Naive B cell (primary cell): ENCODE measurements at regions not wholly inside any gene's neighbourhood (a gene's known extent, or its start where the extent isn't known, plus 50 kb on each side); places are given as distances from the start of the nearest gene placed in this dataset.
"Not testable (repeated sequence)": the region's sequence is repeated elsewhere in the genome, so short reads cannot be mapped to it uniquely, and the experiment has no call there.

Source experiments
- ATAC-seq, 2 donors: fragments of 150-1000 bp; cut with Tn5 transposase; 2 replicates each; pipeline ENCODE4 v1.10.0; 2021; ENCODE audit warnings: low read depth in 2 of 2, mild to moderate bottlenecking in 2 of 2, moderate library complexity in 2 of 2
- DNase-seq: peaks from one replicate; pipeline ENCODE4 v3.0.0; 2022
- H3K27ac Mint-ChIP-seq, 6 donors: one replicate each; pipeline ENCODE4 v1.8.0; 2020 to 2022; ENCODE audit warnings: mild to moderate bottlenecking in 6 of 6, mixed read lengths in 6 of 6, moderate library complexity in 5 of 6, inconsistent platforms in 2 of 6
- H3K27me3 Mint-ChIP-seq, 3 donors: one replicate each; pipeline ENCODE4 v1.8.0; 2021 to 2022; ENCODE audit warnings: mixed read lengths in 3 of 3, mild to moderate bottlenecking in 1 of 3
- H3K36me3 Mint-ChIP-seq, 2 donors: one replicate each; pipeline ENCODE4 v1.8.0; 2020 to 2022; ENCODE audit warnings: mixed read lengths in 2 of 2, inconsistent platforms in 1 of 2, mild to moderate bottlenecking in 1 of 2
- H3K4me1 Mint-ChIP-seq, 3 donors: one replicate each; pipeline ENCODE4 v1.8.0; 2020 to 2022; ENCODE audit warnings: mixed read lengths in 3 of 3, inconsistent platforms in 1 of 3, mild to moderate bottlenecking in 1 of 3, moderate library complexity in 1 of 3
- H3K4me3 Mint-ChIP-seq, 8 donors: one replicate each; pipeline ENCODE4 v1.8.0; 2020 to 2022; ENCODE audit warnings: mild to moderate bottlenecking in 8 of 8, mixed read lengths in 8 of 8, moderate library complexity in 8 of 8, inconsistent platforms in 2 of 8
- H3K9me3 Mint-ChIP-seq, 7 donors: one replicate each; pipeline ENCODE4 v1.8.0; 2020 to 2022; ENCODE audit warnings: mixed read lengths in 7 of 7, mild to moderate bottlenecking in 5 of 7, inconsistent platforms in 2 of 7, moderate library complexity in 1 of 7

GRCh38 chr7:68406480-68406879 is 1191.8 kb upstream of the AUTS2 start:
- no peak overlapping the region for H3K4me3 Mint-ChIP-seq
- no peak overlapping the region for H3K27ac Mint-ChIP-seq
- H3K36me3 Mint-ChIP-seq = no peaks in the 10 kb centered on the region
- H3K4me1 Mint-ChIP-seq = no peaks in the 10 kb centered on the region
- no peaks in the 10 kb centered on the region for H3K27me3 Mint-ChIP-seq
- no peak for DNase-seq
- ATAC-seq = no peak
- H3K9me3 Mint-ChIP-seq = peaks cover 0 to 7% (median 3%) of the 10 kb centered on the region in 7 donors

- DNase-seq = no peak
- H3K27ac Mint-ChIP-seq = no peak overlapping the region
- H3K36me3 Mint-ChIP-seq = no peaks in the 10 kb centered on the region
- peaks cover 0 to 7% (median 4%) of the 10 kb centered on the region in 7 donors for H3K9me3 Mint-ChIP-seq
- no peak for ATAC-seq
- H3K4me1 Mint-ChIP-seq = no peaks in the 10 kb centered on the region
- H3K27me3 Mint-ChIP-seq = no peaks in the 10 kb centered on the region
- no peak overlapping the region for H3K4me3 Mint-ChIP-seq
These were observed 1190.8 kb upstream of the AUTS2 start for GRCh38 chr7:68407460-68407859.

GRCh38 chr7:68408873-68409272 is 1189.4 kb upstream of the AUTS2 start:
- Mint-ChIP-seq H3K36me3 (no peaks in the 10 kb centered on the region), H3K9me3 (peaks cover 0 to 7% (median 4%) of the 10 kb centered on the region in 7 donors), H3K4me3 (no peak overlapping the region), H3K27me3 (no peaks in the 10 kb centered on the region), H3K4me1 (no peaks in the 10 kb centered on the region), H3K27ac (no peak overlapping the region)
- DNase-seq = no peak
- no peak for ATAC-seq

DNA sequence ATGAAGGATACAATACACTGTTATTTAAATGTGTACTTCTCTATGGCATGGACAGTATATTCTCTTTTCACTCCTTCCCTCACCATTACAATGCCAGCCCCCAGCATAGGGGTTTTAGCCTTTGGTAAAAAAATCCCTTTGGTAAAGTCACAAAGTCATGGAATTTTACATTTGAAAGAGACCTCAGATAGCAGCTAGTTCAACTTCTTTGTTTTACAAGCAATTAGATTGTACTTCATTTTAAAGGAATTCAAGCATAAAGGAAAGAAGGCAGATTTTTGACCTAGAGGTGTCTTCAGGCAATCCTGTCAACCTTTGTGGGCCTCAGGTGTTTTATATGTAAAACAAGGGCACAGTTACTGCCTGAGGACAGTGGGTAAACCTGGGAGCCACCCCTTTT is 1188.4 kb upstream of the AUTS2 start:
- no peak for ATAC-seq
- Mint-ChIP-seq H3K27ac (no peak overlapping the region), H3K4me1 (no peaks in the 10 kb centered on the region), H3K9me3 (peaks cover 0 to 7% (median 4%) of the 10 kb centered on the region in 7 donors), H3K27me3 (no peaks in the 10 kb centered on the region), H3K36me3 (no peaks in the 10 kb centered on the region), H3K4me3 (no peak overlapping the region)
- DNase-seq = no peak

DNA sequence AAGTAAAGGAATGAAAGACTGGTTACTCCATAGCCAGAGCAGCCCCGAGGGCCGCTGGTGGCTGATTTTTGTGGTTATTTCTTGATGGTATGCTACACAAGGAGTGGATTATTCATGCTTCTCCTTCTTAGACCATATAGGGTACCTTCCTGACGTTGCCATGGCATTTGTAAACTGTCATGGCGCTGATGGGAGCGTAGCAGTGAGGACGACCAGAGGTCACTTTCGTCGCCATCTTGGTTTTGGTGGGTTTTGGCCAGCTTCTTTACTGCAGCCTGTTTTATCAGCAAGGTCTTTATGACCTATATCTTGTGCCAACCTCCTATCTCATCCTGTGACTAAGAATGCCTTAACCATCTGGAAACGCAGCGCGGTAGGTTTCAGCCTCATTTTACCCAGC is 1187.6 kb upstream of the AUTS2 start:
- H3K27ac Mint-ChIP-seq, H3K4me3 Mint-ChIP-seq, H3K4me1 Mint-ChIP-seq, H3K9me3 Mint-ChIP-seq, H3K36me3 Mint-ChIP-seq, H3K27me3 Mint-ChIP-seq, ATAC-seq, DNase-seq: not testable (repeated sequence)

- DNase-seq (no peak), ATAC-seq (no peak)
- Mint-ChIP-seq H3K27me3 (no peaks in the 10 kb centered on the region), H3K9me3 (peaks cover 0 to 9% (median 4%) of the 10 kb centered on the region in 7 donors), H3K4me1 (no peaks in the 10 kb centered on the region), H3K4me3 (no peak overlapping the region), H3K36me3 (no peaks in the 10 kb centered on the region), H3K27ac (no peak overlapping the region)
These were observed 1186.5 kb upstream of the AUTS2 start for GRCh38 chr7:68411742-68412141.

DNA sequence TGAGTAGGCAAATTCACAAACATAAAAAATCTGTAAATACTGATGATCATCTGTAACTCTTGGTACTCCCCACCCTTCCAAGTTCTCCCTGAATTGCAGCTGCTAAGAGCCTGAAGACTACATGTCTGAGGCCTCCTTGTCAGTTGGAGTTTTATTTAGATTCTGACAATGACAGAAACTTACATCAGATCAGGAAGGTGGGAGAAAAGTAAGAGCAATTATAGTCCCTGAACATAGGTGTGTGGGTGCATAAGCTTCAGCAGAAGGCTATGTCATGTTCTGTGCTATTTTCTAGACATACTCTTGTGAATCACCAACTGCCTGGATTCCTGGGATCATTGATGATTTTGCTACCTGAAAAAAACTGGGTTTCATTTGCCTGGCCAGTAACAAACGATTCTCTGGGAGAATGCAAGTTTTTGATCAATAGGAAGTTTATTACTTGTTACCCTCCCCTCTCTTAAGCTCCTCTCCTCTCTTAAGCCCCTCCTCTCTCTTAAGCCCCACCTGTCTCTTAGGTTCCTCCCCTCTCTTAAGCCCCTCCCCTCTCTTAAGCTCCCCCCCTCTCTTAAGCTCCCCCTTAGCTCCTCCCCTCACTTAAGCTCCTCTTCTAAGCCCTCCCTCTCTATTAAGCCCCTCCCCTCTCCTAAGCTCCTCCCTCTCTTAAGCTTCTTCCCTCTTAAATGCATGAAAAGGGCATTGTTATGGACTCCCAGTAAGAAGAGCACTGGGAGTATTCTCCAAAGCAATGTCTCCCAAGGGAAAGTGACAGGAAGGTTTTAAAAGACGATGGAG is 1183.4 kb upstream of the AUTS2 start:
- ATAC-seq (no peak), DNase-seq (no peak)
- Mint-ChIP-seq H3K36me3 (peaks cover 0 to 5% of the 10 kb centered on the region in 2 donors), H3K27ac (no peak overlapping the region), H3K4me3 (peak overlapping the region in 1 of 8 donors; percentile 67), H3K27me3 (no peaks in the 10 kb centered on the region), H3K9me3 (peaks cover 4 to 23% (median 10%) of the 10 kb centered on the region in 7 donors), H3K4me1 (no peaks in the 10 kb centered on the region)

DNA sequence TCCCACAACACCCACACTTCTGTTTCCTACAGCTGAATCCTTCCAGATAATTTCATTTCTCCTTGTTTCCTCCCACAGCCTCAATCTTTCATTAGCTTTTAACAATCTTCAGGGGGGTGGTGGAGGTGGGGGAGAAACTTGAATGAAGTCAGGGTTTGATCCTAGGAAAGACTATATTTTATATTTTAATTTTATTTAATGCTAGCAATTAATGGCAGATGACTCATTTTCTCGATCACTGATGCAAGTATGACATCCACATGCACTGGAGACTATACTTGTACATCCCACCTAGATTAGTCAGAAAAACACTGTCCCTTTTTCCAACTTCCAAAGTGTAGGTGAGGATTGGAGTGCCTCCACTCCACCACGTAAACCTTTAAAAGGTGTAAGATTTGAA is 1181.3 kb upstream of the AUTS2 start:
- DNase-seq (no peak), ATAC-seq (no peak)
- Mint-ChIP-seq H3K36me3 (peaks cover 0 to 5% of the 10 kb centered on the region in 2 donors), H3K27ac (no peak overlapping the region), H3K4me1 (no peaks in the 10 kb centered on the region), H3K9me3 (peaks cover 4 to 28% (median 12%) of the 10 kb centered on the region in 7 donors), H3K27me3 (no peaks in the 10 kb centered on the region), H3K4me3 (no peak overlapping the region)

DNA sequence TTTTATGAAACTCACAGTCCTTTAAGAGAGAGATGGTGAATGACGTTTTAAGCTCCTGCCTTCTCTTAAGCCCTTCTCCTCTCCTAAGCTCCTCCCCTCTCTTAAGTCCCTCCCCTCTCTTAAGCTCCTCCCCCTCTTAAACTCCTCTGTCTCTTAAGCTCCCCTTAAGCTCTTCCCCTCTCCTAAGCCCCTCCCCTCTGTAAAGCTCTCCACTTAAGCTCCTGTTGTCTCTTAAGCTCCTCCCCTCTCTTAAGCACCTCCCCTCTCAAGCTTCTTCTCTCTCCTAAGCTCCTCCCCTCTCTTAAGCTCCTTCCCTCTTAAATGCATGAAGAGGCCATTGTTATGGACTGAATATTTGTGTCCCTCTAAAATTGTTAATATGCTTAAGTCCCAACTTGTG is 1180.6 kb upstream of the AUTS2 start:
- no peak overlapping the region for H3K4me3 Mint-ChIP-seq
- no peaks in the 10 kb centered on the region for H3K27me3 Mint-ChIP-seq
- H3K4me1 Mint-ChIP-seq = no peaks in the 10 kb centered on the region
- peaks cover 0 to 5% of the 10 kb centered on the region in 2 donors for H3K36me3 Mint-ChIP-seq
- no peak for ATAC-seq
- peak overlapping the region in 1 of 6 donors; percentile 72 for H3K27ac Mint-ChIP-seq
- DNase-seq = no peak
- peaks cover 4 to 28% (median 10%) of the 10 kb centered on the region in 7 donors for H3K9me3 Mint-ChIP-seq

DNA sequence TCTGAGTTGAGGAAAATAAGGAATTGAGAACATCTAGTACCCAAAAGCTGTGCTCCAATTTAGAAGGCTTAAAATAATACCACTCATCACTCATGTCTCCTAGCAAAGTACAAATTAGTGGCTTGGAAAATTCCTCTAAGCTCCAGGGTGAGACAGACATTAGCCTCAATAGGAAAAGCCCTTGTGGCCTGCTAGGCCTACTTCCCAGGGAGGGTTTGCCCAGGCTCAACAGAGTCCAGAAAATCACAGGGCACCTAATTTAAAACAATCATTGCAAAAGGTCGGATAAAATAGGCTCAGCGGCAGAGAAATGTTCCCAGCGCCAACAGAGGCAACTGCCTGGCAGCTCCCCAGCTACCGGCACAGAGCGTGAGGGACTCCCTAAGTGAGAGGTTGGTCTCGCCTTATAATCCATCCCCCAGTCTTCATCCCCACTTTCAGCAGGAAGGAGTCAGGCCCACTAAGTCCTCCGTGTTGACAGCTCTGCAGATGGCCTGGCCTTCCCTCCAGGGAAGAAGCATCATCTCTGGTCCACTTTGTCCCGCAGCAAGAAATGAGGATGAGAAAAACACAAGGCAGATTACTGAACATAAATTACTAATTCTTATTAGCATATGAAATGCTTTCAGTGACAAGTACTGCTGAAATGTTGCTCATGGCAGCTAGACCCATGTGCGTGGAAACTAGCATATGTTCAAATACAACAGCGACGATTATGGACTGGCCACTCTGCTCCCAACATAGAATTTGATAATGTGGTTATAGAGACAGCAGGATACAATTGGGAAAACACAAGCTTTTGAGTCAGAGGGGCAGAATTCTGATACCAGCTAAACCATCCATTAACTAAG is 1177.7 kb upstream of the AUTS2 start:
- DNase-seq (no peak), ATAC-seq (no peak)
- H3K4me3 Mint-ChIP-seq = no peak overlapping the region
- H3K4me1 Mint-ChIP-seq = no peaks in the 10 kb centered on the region
- H3K9me3 Mint-ChIP-seq = peaks cover 4 to 28% (median 8%) of the 10 kb centered on the region in 7 donors
- H3K36me3 Mint-ChIP-seq = peaks cover 0 to 5% of the 10 kb centered on the region in 2 donors
- H3K27ac Mint-ChIP-seq = no peak overlapping the region
- no peaks in the 10 kb centered on the region for H3K27me3 Mint-ChIP-seq

DNA sequence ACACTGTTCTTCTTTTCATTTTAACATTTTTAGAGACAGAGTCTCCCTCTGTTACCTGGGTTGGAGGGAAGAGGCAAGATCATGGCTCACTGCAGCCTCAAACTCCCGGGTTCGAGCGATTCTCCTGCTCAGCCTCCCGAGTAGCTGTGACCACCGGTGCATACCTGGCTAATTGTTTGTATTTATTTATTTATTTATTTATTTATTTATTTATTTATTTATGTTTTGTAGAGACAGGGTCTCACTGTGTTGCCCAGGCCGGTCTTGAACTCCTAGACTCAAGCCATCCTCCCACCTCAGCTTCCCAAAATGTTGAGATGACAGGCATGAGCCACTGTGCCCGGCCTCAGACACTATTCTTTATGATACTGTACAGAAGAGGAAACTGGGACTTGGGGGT is 1176.6 kb upstream of the AUTS2 start:
- ATAC-seq (no peak), DNase-seq (no peak)
- Mint-ChIP-seq H3K36me3 (peaks cover 0 to 5% of the 10 kb centered on the region in 2 donors), H3K4me3 (no peak overlapping the region), H3K27ac (no peak overlapping the region), H3K27me3 (no peaks in the 10 kb centered on the region), H3K9me3 (peaks cover 4 to 23% (median 8%) of the 10 kb centered on the region in 7 donors), H3K4me1 (no peaks in the 10 kb centered on the region)

- DNase-seq = no peak
- H3K36me3 Mint-ChIP-seq = peaks cover 0 to 5% of the 10 kb centered on the region in 2 donors
- ATAC-seq = no peak
- H3K4me3 Mint-ChIP-seq = no peak overlapping the region
- H3K4me1 Mint-ChIP-seq = no peaks in the 10 kb centered on the region
- peak overlapping the region in 1 of 6 donors; percentile 90 for H3K27ac Mint-ChIP-seq
- peaks cover 6 to 23% (median 11%) of the 10 kb centered on the region in 7 donors for H3K9me3 Mint-ChIP-seq
- H3K27me3 Mint-ChIP-seq = no peaks in the 10 kb centered on the region
These were observed 1176.0 kb upstream of the AUTS2 start for GRCh38 chr7:68422281-68422680.

GRCh38 chr7:68423356-68423755 is 1174.9 kb upstream of the AUTS2 start:
- Mint-ChIP-seq H3K4me3 (no peak overlapping the region), H3K4me1 (no peaks in the 10 kb centered on the region)
- ATAC-seq = no peak

More at GRCh38 chr7:68423356-68423755, 1174.9 kb upstream of the AUTS2 start:
- H3K36me3 Mint-ChIP-seq = peaks cover 0 to 1% of the 10 kb centered on the region in 2 donors
- H3K27me3 Mint-ChIP-seq = no peaks in the 10 kb centered on the region
- peaks cover 1 to 16% (median 6%) of the 10 kb centered on the region in 7 donors for H3K9me3 Mint-ChIP-seq
- H3K27ac Mint-ChIP-seq = no peak overlapping the region
- no peak for DNase-seq
